Cardiac septum (tissue), 1 donor: ENCODE measurements at regions not wholly inside any gene's neighbourhood (a gene's known extent, or its start where the extent isn't known, plus 50 kb on each side); places are given as distances from the start of the nearest gene placed in this dataset.

ENCODE experiments used
- DNase-seq: peaks from one replicate; pipeline ENCODE4 v3.0.0-alpha.2; 2020; ENCODE audit warnings: low spot score
- intact Hi-C: fragments of 100-400 bp; cut with DNase I; formaldehyde crosslinking; loops from one replicate; pipeline ENCODE4 v1.14.0; 2022
- donor health status: DM: no; HTN: no; CAD: no.

DNA sequence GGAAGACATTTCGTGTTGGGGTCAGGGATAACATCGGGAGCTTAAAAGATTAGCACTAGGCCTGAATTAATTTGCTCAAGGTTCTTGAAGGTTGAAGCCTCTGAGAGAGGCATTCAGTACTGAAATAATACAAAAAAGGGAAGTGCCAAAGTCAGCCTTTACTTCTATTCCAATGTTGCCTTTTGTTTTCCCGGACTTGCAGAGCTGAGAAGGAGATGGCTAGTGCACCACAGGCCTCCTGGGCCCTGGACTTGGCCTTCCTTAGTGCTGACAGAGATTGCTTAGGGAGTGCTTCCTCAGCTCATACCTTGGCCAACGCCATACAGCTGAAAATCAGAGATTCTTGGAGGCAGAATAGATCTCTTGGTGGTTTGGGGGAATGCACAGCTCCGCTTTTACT is 333.6 kb upstream of the TBL1XR1 start:
- intact Hi-C loops, result no loop called here
- DNase-seq, result no peak

DNA sequence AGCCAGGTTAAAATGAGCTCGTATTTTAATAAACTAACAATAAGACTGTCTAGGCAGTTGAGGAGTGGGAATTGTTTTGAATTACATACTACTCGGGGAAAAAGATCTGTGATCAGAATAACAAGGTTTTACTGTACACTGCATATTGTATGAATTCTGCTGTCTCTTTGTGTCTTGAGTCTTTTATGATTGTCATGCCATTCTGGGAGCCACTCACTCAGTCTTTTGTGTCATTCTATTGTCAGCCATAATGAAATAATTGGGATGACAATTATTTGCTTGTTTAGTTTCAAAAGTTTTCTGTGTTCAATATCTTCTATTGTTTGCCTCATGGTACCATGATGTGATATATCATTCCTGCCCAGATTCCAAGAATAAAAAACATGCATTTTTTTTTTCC is 339.6 kb upstream of the TBL1XR1 start:
- no peak for DNase-seq
- intact Hi-C loops, result no loop called here

DNA sequence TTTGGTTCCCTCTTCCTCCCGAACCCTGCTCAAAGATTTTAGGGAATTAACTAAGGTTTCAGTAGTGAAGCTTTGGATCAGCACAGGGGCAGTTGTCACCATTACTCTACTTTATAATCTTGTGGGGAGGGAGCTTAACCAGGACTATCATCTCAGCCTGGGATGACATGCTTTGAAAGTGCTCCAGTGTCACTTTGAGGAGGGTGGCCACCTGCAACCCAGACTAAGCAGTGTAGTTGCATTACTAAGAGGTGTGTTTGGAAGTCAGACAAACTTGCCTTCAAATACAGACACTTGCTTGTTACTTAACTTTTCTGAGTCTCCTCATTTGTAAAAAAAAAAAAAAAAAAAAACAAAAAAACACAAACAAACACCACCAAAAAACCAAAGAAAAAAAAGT is 340.3 kb upstream of the TBL1XR1 start:
- no peak for DNase-seq
- intact Hi-C loops, result no loop called here

DNA sequence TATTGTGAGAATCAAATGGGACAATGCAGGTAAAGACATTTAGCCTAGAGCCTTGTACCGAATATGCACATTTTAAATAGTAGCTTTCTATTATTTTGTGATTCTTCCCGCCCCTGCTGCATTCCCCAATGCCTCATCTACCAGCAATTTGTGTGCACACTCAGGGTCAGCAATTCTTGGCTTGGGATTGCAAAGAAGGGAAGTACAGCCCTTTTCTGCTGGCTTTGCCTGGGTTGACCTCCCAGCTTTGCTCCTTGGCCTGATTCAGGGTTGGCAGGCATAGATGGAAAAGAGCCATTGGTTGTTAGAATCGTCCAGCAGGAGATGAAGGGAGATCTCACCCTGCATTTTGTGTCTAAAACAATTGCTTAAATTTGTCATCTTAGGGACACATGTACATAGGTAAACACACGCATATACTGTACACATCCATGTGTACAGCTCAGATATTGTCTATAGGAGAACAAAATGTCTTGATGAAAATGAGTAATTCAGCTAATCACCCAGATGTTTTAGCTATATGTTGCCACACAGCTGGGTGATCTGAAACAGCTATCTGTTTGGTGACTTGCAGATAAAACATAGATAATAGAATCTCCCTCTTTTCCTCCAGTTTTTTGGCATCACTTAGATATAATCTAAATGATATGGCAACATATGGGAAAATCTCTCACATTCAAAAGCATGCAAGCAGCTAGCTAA is 340.9 kb upstream of the TBL1XR1 start:
- DNase-seq, result no peak
- intact Hi-C loops, result no loop called here

DNA sequence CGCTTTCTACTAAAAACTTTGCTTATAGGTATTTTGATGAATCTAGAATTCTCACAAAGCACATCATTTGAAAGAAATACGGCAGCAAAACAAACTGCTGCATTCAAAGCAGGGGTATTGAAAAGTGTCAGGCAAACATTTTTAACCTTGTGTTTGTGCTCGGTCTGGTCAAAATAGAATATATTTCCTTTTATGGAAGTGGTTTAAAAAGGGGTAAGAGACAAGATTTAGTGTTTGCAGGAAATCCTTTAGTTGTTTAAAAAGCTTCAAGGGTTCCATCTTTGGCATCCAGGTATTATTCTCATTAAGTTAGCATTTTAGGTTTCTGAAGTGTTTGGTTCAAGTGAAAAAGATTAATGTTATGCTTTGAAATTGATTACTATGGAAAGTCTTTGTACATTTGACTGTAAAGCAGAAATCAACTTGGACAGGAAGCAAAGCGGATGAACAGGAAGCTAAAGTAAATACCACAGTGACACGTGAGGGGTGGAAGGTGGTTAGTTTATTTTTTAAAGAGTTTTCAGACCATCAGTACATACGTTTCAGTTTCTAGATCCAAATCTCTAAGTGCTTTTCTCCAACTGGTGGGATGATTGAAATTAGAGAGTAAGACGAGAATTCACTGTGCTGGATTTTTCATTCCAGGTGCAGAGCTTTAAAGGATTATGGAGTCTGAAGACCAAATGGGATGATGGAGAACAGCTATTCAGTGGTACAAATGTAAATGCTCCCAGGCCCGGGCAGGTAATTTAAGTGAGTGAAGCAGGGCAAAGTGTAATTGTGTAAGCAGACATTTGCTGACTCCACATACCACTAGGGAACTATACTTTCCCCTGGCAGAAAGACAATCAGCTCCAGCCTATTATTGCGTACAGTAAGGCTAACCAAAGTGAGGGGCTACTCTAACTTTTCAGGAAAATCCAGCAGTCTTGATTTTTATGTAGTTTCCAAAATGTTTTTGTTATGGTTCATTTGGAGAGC is 341.8 kb upstream of the TBL1XR1 start:
- intact Hi-C loops, result no loop called here
- DNase-seq, result no peak

DNA sequence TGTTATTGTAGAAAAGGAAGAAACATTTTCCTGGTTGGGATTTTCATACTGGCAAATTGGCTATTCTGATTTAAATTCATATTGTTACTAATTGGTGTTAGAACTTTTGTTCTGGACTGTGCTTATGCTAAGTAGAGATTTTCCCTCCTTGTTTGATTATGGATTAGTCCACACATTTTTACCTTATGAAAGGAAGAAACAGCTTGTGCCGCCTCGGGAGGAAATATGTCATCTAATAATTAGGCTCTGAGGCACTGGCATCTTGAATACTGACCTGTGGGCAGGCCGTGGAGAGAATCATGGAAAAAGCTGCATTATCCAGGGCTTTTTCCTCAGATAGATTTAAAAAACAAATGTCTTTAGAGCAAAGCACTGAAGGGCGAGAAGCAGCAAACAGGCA is 344.3 kb upstream of the TBL1XR1 start:
- no peak for DNase-seq
- intact Hi-C loops, result no loop called here

DNA sequence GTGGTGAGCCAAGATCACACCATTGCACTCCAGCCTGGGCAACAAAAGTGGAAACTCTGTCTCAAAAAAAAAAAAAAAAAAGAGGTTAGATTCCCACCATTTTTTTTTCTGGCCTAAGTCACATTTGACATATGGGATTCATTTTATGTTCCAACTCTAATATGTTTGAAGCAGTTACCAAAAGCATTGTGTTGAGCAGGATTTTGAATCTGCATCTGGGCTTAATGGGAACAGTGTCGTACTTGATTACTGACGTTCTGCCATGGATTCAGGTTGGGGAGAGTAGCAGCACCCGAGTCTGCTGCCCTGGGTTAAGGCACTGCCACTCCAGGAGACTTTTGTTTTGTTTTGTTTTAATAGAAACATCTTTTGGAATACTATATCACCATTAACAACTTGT is 348.7 kb upstream of the TBL1XR1 start:
- no peak for DNase-seq
- intact Hi-C loops, result no loop called here

DNA sequence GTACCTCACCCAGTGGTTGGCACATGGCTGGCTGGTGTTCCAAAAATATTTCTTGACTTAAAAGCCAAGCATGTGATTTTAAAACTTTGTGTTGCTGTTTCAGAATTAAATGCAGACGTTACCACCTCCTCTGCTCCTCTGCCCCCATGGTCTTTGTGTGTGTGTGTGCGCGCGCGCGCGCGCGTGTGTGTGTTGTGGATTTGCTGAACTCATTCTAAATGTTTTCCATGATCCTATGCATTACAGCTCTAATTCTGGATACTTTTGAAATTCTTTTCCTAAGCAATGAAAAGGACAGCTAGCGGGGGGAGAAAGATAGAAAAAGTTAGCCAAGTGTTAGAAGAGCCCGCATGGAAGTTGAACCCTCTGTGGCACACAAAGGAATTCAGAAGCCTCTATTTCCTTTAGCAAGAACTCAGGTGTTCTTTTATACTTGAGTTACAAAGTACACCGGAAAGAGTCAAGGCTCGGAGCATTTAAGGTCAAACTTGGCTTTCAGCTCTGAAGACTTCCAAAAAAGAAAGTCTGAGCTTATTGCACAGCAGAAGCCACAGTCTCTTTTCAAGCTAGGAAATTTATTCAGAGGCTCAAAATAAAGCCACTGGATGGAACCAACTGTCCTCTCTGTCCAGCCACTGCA is 350.5 kb upstream of the TBL1XR1 start:
- intact Hi-C loops, result no loop called here
- no peak for DNase-seq

DNA sequence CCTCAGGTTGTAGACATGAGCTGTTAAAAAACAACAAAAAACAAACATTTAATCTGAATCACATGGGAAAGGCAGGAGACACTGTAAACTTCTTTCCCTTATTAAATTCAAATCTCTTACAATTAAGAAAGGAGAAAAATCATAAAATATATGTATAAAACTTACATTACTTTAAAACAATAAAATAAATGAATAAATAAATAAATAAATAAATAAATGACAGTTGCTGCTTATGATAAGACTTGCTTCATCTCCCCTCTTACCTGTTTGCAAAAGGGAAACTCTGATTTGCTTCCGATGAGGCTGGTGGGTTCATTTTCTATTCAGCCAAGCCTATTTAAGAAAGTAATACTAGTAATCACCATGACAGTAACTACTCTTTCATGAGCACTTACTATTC is 353.4 kb upstream of the TBL1XR1 start:
- intact Hi-C loops, result no loop called here

DNA sequence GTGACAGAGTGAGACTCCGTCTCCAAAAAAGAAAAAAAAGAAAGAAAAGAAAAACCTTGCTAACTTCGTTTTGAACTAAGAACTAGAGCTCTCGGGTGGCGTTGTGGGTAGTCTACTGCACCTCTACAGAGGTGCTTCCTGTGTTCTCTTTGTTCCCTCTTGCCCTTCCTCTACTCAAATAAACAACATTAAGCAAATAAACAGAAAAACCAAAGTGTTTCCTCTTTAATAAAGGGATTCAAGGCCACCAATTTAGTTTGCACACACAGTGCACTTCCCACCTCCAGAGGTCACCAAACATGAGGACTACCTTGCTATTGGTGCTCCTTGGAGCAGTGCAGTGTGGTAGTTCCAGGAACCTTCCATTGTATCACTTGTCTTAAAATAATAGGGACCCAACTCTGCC is 354.2 kb upstream of the TBL1XR1 start:
- DNase-seq, result no peak
- intact Hi-C loops, result no loop called here

More for the DNA sequence above, 353.4 kb upstream of the TBL1XR1 start:
- no peak for DNase-seq

DNA sequence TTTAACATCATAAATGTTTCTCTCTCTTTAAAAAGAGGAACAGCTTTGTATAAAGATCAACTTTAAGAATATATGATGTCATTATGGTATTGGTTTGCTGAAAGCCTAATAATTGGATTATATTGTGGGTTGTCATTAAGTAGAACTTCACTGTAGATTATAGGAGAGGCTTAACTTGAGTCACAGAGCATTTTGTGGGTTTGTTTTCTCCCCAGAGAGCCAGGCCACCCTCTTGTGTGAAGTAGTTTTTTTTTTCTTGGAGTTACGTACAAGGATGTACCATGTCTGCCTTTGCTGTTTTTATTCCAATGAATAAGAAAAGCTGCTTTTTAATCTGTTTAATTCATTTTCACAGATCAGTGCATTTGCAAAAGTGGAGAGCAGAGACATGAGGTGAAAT is 354.8 kb upstream of the TBL1XR1 start:
- DNase-seq, result no peak
- intact Hi-C loops, result no loop called here

DNA sequence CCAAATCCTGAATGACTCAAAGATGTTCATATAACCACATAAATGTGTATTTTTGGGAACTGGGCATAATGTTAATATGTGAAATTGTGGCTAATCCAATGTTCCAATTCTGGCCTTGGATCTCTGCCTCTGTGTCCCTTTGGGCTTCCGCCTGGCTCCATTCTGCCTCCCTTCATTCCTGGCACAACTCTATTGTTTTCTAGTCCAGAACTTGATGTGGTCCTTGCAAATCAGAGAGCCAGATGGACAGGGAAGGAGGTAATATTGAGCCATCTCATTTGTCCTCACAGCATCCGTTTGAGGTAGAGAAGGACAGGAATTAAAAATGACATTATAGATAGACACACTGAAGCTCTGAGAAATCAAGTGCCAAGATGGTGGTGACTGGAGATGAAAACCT is 355.7 kb upstream of the TBL1XR1 start:
- intact Hi-C loops, result no loop called here
- DNase-seq, result no peak

DNA sequence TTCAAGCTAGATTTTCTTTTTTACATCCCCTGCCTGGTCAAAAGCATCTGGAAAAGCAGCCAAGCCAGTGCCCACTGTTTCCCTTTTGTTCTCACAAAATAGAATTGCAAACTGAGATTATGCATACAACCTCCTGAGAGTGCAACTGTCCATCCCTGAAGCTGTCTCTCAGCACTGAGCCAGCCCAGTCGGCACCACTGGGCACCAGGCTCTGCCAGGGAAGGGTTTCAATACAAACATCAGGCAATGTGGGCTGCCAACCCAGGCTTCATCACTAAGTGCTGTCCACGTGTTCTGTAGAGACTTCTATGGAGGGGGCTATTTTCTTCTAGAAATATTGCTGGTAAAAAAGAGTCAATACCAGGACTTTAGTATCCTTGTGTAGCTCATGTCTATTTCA is 356.3 kb upstream of the TBL1XR1 start:
- no peak for DNase-seq
- intact Hi-C loops, result no loop called here

DNA sequence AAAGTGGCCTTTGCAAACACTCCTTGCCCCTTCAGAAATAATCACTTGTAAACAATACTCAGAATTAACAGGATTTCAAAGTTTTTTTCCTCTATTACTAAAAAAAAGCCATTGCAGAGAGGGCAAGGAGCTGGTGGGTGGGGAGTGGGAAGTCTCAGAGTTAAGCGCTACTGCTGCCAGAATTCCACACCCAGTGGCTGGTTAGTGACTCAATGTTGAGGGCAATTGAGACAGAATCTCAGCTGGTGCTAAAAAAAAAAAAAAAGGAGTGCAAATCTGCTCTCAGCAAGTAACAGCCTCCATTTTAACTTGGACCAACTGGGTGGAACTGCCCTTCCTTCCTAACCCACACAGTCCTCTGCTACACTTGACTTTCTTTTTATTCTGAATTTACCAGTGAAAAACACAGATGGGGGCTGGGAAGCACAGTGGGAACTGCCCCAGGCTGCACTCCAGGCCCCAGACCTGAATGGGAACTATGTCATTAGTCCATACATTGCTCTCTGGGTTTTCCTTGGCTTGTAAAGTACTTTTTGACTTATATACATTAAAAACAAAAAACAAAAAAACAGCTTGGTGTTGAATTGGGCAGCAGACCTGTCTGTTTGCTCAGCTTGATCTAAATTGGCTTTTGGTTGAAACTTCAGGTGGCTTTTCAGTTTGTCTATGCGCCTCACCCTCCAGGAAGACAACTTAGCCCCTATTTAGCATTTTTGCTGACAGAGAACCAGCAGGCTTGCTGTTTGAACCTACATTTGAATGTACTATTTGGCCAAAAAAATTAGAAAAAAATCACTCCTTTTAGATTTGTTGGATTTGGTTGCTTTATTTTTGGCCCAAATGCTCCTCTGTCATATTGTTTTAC is 357.8 kb upstream of the TBL1XR1 start:
- no peak for DNase-seq
- intact Hi-C loops, result no loop called here

DNA sequence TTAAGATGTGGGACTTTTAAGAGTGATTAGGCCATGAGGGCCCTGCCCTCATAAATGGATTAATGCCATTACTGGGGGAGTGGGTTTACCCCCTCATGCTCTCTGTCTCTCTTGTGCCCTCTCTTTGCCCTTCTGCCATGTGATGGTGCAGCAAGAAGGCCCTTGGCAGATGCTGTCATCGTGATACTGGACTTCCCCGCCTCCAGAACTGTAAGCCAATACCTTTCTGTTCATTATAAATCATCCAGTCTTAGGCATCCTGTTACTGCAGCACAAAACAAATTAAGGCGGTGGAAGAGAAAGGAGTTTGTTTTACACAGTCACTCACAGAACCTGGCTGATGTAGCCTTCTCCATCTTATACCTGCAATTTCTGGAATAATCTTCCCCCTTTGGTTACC is 360.3 kb upstream of the TBL1XR1 start:
- intact Hi-C loops, result no loop called here
- DNase-seq, result no peak

DNA sequence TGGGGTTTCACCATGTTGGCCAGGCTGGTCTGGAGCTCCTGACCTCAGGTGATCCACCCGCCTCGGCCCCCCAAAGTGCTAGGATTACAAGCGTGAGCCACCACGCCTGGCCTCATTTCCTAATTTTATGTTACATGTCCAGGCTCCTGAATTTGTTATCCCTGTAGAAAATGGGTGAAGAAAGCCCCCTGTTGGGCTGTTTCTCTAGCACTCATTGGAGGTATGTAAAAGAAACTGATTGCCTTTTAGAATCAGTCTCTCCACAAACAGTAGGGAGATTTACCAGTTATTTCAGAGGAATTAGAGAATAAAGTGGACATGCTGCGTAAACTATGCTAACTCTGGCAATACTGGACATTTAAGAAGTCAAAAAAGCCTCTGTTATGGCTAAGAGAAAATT is 364.1 kb upstream of the TBL1XR1 start:
- DNase-seq, result no peak
- intact Hi-C loops, result no loop called here

DNA sequence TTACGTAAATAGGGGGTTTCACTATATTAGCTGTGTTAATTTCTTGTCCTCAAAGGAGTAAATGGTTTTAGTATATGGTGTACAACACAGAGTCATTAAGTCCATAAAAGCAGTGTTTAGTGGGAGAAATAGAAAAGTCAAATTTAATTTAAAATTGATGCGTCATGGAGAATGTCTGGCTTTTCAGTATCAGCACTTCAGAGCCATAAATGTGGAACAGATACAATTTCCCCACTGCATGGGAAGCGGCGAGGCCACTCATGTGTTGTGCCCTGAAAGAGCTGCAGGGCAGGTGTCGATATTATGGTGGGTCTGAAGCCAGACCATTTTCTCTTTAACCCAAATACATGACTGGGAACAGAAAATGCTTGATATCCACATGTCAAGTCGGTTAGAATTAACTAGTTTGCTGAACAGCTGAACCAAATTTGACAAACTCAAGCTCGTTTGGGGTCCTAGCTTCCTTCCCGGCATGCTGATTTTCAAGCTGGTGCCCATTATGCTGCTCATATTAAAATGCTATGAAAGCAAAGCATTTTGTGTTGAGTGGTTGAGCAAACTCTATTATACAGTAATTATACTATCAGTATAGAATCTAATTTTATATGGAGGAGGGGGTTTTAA is 364.6 kb upstream of the TBL1XR1 start:
- intact Hi-C loops, result no loop called here
- DNase-seq, result no peak

DNA sequence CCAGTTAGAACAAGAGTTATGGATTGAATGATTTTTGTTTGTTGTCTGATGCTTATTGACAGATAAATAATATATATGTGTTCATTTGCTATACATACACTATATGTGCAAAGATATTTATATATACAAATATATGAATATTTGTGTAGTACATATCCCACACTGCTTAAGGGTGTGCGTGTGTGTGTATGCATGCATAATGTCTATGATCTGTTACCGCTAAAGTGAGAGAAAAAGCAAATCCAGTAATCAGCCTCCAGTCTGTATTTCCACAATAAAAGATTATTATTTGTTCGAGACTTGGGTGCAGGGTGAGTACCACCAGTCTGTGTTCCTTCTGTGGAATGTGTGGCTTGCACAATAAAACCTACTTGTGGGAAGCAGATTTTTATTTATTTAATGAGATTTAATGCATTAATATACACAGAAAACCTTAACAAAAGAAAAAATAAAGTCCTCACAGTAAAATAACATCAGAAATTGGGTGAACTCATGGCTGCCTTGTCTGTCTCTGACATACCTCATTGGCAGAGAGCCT is 366.0 kb upstream of the TBL1XR1 start:
- intact Hi-C loops, result no loop called here
- DNase-seq, result no peak

DNA sequence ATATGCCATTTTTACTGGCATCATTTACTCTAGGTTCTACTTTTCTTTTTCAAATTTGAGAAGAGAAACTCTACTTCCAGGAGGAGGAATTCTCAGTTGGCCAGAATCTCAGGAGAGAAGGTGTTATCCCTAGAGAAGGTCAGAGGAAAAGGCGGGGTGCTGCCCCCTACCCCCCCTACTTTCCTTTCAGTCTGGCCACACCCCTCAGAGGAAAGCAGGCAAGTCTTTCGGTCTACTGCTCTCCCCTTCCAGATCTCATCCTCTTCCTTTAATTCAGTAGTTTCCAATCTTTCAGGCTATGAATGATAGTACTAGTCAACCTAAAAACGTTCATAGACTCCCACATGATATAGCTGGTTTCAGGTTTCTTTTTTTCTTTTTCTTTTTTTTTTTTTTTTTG is 366.5 kb upstream of the TBL1XR1 start:
- intact Hi-C loops, result no loop called here
- DNase-seq, result no peak
